Limb (tissue), 2 donors: ENCODE measurements at regions not wholly inside any gene's neighbourhood (a gene's known extent, or its start where the extent isn't known, plus 50 kb on each side); places are given as distances from the start of the nearest gene placed in this dataset.
"Not testable (repeated sequence)": the region's sequence is repeated elsewhere in the genome, so short reads cannot be mapped to it uniquely, and the experiment has no call there.

ENCODE experiments used
- DNase-seq, 2 donors: peaks; one replicate each; pipeline ENCODE4 v3.0.0-alpha.2; 2016; ENCODE audit errors: extremely low spot score in 2 of 2

GRCh38 chr9:74140141-74140540 lies 357.0 kb upstream of the RORB start:
- no peak for DNase-seq

DNA sequence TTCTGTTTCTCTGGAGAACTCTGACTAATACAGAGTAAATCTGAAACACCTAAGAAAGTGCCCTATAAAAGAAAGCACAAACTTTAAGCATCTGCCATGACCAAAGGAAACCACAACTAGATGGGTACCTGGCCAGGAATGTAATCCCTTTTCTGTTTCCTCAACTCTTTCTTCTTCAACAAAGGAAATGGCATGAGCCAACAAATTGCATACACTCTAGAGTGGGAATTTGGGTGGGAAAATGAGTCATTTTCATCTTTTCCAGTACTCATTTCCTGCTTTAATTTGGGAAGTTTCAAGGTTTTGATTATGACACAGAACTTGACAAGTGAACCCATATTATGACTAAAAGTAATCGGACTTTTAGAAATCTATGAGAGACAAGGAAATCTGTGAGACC lies 349.2 kb upstream of the RORB start:
- no peak for DNase-seq

DNA sequence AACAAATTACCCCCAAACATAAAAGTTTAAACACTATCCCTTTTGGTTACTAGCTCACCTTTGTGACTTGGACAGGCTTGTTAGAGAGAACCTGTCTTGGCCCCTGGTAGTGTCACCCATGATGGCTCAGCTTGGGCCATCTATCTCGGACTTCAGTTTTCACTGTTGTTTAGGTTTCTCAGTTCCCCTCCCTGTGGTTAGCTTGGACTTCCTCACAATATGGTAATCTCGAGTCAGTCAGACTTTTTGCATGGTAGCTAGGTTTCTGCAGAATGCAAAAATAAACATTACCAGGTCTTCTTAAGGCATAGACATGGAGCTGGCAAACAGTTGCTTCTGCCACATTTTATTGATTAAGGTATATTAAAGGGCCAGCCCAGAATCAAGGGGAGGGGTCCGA lies 324.3 kb upstream of the RORB start:
- no peak for DNase-seq

GRCh38 chr9:74173284-74173683 lies 323.9 kb upstream of the RORB start:
- no peak for DNase-seq

DNA sequence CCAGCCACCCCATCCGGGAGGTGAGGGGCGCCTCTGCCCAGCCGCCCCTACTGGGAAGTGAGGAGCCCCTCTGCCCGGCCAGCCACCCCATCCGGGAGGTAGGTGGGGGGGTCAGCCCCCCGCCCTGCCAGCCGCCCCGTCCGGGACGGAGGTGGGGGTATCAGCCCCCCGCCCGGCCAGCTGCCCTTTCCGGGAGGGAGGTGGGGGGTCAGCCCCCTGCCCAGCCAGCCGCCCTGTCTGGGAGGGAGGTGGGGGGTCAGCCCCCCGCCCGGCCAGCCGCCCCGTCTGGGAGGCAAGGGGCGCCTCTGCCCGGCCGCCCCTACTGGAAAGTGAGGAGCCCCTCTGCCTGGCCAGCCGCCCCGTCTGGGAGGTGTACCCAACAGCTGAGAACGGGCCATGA lies 299.4 kb upstream of the RORB start:
- DNase-seq = not testable (repeated sequence)

DNA sequence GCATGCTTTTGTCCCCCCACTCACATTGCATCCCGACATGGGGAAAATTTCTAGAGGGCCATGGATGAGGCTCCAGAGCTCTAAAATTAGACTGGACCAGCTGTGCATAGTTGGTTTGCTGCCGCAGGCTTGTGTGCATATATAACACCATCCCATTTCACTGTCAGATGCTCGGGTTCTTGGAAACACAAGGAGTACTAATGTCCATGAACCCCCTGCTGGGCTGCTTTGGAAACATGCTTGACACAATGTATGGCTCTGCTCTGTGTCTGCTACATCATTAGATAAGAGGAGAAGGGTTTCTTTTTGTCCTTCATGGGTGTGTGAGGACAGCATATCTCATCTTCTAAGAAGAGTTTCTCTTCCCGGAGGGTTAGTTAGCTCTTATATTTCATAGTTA lies 292.1 kb upstream of the RORB start:
- DNase-seq = no peak

- DNase-seq = no peak
Observed at GRCh38 chr9:74218385-74219063, 278.6 kb upstream of the RORB start.

DNA sequence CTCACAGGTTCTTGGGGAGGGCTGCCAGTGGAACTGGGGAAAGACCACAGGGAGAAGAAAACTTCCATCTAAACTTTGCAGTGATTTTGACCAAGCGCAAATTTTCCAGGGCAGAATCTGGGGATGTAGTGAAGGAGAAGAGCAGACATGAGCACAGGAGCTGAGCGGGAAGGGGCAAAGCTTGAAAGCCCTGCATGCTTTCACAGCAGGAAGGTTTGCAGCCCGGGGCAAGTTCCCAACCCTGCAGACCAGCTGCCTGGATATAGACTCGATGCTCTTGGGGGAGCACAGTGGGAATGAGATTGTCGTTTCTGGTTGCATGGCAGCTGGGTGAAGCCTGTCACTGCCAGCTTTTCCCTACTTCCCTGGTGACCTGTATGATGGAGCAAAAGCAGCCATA lies 276.8 kb upstream of the RORB start:
- DNase-seq = no peak

- DNase-seq = no peak
Observed at GRCh38 chr9:74236857-74237256, 260.3 kb upstream of the RORB start.

GRCh38 chr9:74245866-74246497 lies 251.2 kb upstream of the RORB start:
- no peak for DNase-seq

DNA sequence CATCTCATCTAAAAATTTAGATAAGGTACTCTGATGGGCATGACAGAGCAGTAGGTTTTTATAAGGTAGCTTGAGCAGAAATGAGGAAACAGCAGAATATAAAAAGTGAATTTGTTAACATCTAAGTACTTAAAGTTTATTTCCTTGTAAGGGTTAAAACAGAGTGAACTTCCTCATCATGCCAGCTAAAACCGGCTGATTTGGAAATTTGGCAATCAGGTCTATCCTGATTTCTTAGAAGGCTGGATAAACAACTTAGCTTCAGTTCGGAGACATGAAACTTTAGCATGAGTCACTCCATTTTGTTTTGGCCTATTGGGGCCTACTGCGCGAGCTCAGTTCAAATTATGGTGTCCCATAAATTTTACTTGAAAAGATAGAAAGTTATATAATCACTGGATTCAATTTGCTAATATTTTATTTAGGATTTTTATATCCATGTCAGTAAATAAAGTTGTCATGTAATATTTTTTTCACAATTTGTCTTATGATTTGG lies 241.6 kb upstream of the RORB start:
- no peak for DNase-seq

- no peak for DNase-seq
Observed at GRCh38 chr9:74275872-74276508, 221.1 kb upstream of the RORB start.

GRCh38 chr9:74277532-74277931 lies 219.6 kb upstream of the RORB start:
- no peak for DNase-seq

DNA sequence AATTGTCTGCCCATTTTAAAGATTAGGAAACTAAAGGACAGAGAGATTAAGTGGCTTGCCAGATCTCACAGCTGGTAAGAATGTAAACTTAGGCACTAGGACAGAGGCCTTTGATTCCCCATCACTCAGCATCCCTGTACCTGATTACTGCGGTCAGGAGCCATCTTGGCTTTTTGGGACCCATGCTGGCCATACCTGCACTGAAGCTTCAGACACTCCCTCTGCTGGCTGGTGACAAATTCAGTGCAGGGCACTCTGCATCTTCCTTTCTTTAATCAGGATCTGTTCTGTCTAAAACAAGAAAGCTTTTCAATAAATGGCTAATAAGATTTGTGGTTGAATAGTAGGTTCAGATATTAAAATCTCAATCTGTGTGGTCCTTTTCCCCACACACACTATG lies 215.5 kb upstream of the RORB start:
- DNase-seq = no peak

DNA sequence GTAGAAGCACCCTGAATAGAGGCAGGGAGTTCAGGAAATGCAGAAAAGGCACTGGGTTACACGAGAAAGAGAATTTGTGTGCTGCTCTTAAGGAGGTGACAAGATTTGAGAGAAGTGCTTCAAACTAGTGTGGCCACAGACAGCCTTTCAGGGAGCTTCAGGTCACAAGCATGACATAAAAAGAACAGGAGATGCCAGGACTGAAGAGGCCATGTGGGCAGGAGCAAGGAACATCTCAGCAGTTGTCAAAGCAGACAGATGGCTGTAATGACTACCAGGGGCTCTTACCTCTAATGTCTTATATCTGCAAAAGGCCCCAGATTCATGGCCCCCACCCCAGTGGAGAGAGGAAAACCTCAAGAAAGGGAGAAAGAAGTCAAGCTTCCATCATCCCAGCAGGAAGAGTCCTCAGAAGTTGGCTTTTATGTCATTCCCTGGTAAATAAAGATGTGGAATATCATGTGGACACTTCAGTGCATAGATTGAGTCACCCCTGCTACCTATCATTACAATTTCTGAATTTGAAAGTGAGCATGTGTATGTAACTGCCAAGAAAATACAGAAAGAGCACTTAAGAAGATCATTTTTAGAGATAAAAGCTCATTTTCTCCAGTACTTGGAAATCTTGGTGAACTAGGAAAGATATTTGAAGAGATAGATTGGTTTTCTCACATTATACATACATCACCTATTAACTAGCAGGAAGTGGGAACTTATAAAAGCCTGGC lies 214.4 kb upstream of the RORB start:
- DNase-seq = no peak

- DNase-seq = peak in 1 of 2 donors; percentile 39
Observed at GRCh38 chr9:74284581-74285450, 212.3 kb upstream of the RORB start.

DNA sequence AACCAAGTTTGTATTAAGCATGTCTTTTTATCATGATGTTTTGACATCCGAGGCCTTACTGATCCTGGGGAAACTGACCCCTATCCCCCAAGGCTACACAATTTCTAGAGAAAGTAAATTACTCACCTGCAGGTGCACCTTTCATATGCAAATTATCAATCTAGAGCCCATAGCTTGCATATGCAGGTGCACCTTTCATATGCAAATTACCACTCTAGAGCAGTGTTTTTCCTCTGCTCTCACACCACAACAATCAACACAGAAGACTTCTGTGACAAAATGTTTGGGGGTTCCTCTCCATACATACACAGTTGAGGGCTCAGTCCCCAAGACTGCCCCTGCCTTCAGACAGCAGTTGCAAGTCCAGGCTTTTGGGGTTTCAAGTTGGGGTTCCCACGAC lies 203.7 kb upstream of the RORB start:
- no peak for DNase-seq

DNA sequence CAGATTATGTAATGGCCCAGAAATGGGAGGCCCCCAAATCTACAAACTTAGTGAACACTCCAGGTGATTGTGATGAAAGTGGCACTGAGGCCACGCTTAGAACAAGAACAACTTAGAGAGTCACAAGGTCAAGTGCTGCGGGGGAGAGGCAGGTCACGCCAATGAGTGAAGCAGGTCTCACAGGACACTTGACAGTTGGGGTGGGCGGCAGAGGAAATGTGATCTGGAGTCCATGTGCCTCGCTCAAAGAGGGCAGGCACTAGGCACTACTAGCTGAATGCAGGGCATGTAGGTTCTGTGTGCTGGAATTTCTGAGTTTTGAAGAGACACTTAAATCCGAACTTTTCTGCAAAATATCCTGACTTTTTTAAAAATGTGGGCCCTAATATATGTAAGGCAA lies 193.2 kb upstream of the RORB start:
- no peak for DNase-seq

GRCh38 chr9:74304598-74304997 lies 192.5 kb upstream of the RORB start:
- no peak for DNase-seq

- DNase-seq = no peak
Observed at GRCh38 chr9:74309654-74310053, 187.5 kb upstream of the RORB start.

DNA sequence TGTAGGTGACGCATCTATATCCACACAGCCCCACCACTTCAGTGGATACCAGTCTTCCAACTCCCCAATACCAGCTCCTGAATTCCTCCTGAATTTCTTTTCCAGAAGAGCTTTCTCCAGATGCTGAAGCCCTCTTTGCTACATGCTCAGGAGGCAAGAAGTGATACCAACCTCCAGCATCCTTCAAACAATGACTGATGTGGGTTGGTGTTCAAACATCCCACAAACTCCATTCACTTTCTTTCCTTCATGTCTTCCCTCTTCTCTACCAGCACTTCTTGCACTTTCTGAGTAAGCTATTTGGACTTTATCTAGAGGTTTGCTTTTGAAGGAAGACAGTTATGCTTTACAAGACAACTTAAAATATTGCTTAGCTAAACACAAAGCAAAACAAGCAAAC lies 179.9 kb upstream of the RORB start:
- DNase-seq = no peak
